ENCODE measurements at regions not wholly inside any gene's neighbourhood (a gene's known extent, or its start where the extent isn't known, plus 50 kb on each side); places are given as distances from the start of the nearest gene placed in this dataset.
"Not testable (repeated sequence)": the region's sequence is repeated elsewhere in the genome, so short reads cannot be mapped to it uniquely, and the experiment has no call there.

DNA sequence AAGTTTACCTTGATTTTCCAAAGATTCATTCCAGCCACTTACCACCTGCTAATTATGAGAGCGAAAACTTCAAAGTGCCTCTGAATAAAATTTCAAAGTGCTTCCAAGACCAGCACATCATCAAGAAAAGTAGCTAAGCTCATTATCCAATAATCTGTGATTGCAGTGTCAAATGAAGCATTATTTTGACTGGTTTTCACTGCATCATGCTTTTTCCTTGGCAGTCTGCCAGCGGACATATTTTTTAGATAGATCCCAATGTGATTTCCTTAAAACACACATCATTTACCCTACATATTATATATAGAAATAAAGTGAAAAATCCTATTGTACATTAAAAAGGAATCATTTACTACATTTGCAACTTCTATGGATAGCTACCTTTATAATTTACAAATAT is 508.6 kb upstream of the FAM174A start:
- Mint-ChIP-seq H3K4me3 (no peak overlapping the region), H3K27ac (no peak overlapping the region), H3K27me3 (ENCODE audit: insufficient read depth) (no peaks in the 10 kb centered on the region), H3K4me1 (no peaks in the 10 kb centered on the region), H3K9me3 (no peaks in the 10 kb centered on the region), H3K36me3 (ENCODE audit: low read depth) (no peaks in the 10 kb centered on the region)
- H3K4me3 ChIP-seq (ENCODE audit: low read length), result no peak overlapping the region
- TF ChIP-seq, protein P1, sequence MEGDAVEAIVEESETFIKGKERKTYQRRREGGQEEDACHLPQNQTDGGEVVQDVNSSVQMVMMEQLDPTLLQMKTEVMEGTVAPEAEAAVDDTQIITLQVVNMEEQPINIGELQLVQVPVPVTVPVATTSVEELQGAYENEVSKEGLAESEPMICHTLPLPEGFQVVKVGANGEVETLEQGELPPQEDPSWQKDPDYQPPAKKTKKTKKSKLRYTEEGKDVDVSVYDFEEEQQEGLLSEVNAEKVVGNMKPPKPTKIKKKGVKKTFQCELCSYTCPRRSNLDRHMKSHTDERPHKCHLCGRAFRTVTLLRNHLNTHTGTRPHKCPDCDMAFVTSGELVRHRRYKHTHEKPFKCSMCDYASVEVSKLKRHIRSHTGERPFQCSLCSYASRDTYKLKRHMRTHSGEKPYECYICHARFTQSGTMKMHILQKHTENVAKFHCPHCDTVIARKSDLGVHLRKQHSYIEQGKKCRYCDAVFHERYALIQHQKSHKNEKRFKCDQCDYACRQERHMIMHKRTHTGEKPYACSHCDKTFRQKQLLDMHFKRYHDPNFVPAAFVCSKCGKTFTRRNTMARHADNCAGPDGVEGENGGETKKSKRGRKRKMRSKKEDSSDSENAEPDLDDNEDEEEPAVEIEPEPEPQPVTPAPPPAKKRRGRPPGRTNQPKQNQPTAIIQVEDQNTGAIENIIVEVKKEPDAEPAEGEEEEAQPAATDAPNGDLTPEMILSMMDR (conservative IDR thresholded peaks at IDR 0.05), result no peak
- no peak for DNase-seq
- no peaks in the 10 kb centered on the region for H3K36me3 ChIP-seq (ENCODE audit: control insufficient read depth, insufficient read depth, low read length)
- H3K27me3 ChIP-seq (ENCODE audit: control insufficient read depth, insufficient read depth, low read length, poor library complexity, severe bottlenecking), result no peaks in the 10 kb centered on the region
- no peak overlapping the region for H3K9ac ChIP-seq (ENCODE audit: extremely low read depth, low read length, poor library complexity, severe bottlenecking)
- no peaks in the 10 kb centered on the region for H3K4me1 ChIP-seq (ENCODE audit: control insufficient read depth, insufficient read depth, low read length)
- WGBS, 2 experiments (ENCODE audit: insufficient coverage in 1 of 2, insufficient read length in 1 of 2), result 87% methylated on average over 2 of the region's 2 CpGs; no CpG with 5 or more reads in 1 of the 2 experiments
- no peaks in the 10 kb centered on the region for H3K9me3 ChIP-seq (ENCODE audit: control insufficient read depth, low read length)
- no peak overlapping the region for H3K27ac ChIP-seq (ENCODE audit: low read depth, low read length)

DNA sequence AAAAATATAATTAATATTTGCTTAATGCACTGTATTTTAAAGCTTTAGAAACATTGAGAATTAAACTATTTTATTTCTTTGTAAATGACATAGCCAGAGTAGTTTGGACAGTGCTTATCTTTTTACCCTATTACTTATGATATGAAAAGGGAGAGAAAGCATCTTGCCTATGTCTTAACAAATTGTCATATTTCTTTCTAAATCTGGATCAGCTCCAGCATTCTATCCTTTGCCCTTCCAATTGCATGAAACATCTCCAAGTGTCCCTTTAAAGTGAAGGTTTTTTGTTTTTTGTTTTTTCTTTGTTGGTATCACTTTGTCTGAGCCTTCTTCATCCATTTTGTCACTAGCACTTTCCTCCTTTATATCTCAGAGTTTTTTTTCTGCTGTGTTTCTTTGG is 511.6 kb upstream of the FAM174A start:
- Mint-ChIP-seq H3K27ac (no peak overlapping the region), H3K27me3 (ENCODE audit: insufficient read depth) (no peaks in the 10 kb centered on the region), H3K4me3 (no peak overlapping the region), H3K9me3 (no peaks in the 10 kb centered on the region), H3K4me1 (no peaks in the 10 kb centered on the region), H3K36me3 (ENCODE audit: low read depth) (no peaks in the 10 kb centered on the region)
- H3K36me3 ChIP-seq (ENCODE audit: control insufficient read depth, insufficient read depth, low read length), result no peaks in the 10 kb centered on the region
- no peak overlapping the region for H3K4me3 ChIP-seq (ENCODE audit: low read length)
- H3K27me3 ChIP-seq (ENCODE audit: control insufficient read depth, insufficient read depth, low read length, poor library complexity, severe bottlenecking), result no peaks in the 10 kb centered on the region
- no peak overlapping the region for H3K9ac ChIP-seq (ENCODE audit: extremely low read depth, low read length, poor library complexity, severe bottlenecking)
- DNase-seq, result no peak
- TF ChIP-seq, protein P1 (conservative IDR thresholded peaks at IDR 0.05), result no peak
- no peaks in the 10 kb centered on the region for H3K4me1 ChIP-seq (ENCODE audit: control insufficient read depth, insufficient read depth, low read length)
- no peaks in the 10 kb centered on the region for H3K9me3 ChIP-seq (ENCODE audit: control insufficient read depth, low read length)
- no peak overlapping the region for H3K27ac ChIP-seq (ENCODE audit: low read depth, low read length)

DNA sequence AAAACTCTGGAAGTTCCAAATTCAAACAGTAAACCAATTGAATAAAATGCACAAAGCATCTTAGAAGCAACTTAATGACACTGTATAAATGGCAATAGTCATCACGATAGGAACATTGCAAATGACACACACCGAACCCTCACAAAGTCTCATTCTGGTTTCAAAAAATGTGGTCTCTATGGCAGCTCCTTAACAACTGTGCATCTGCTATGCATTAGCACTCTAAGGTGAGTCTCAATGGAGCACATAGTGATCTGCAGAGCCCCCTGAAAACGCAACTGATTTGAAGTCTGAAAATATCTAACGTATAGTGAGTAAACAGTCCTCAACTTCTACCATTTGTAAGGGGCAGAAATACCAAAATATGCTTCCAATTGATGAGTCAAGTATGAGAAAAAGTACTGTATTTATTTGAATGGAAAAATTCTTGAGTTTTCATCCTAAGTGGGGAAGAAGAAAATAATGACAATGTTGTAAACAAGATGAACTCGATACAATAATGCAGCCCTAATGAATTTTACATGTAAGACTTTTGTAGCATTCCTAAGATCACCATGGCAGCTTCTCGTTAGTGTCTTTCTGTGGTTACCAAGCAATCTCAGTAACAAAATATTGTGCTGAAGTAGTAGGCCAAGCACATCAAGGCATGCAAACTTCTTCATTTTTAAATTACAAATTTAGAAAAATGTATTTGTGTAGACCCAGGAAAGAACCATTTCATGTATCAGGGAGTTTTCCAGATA is 517.5 kb upstream of the FAM174A start:
- Histone ChIP-seq H3K4me3 (ENCODE audit: low read length) (no peak overlapping the region), H3K9me3 (ENCODE audit: control insufficient read depth, low read length) (no peaks in the 10 kb centered on the region), H3K27me3 (ENCODE audit: control insufficient read depth, insufficient read depth, low read length, poor library complexity, severe bottlenecking) (no peaks in the 10 kb centered on the region), H3K36me3 (ENCODE audit: control insufficient read depth, insufficient read depth, low read length) (no peaks in the 10 kb centered on the region), H3K4me1 (ENCODE audit: control insufficient read depth, insufficient read depth, low read length) (no peaks in the 10 kb centered on the region), H3K27ac (ENCODE audit: low read depth, low read length) (peak overlapping the region; percentile 42), H3K9ac (ENCODE audit: extremely low read depth, low read length, poor library complexity, severe bottlenecking) (no peak overlapping the region)
- Mint-ChIP-seq H3K27ac (no peak overlapping the region), H3K36me3 (ENCODE audit: low read depth) (no peaks in the 10 kb centered on the region), H3K4me3 (no peak overlapping the region), H3K9me3 (no peaks in the 10 kb centered on the region), H3K27me3 (ENCODE audit: insufficient read depth) (no peaks in the 10 kb centered on the region), H3K4me1 (no peaks in the 10 kb centered on the region)
- 86 to 90% methylated on average over 2 to 6 of the region's 6 CpGs for WGBS, 2 experiments (ENCODE audit: insufficient coverage in 1 of 2, insufficient read length in 1 of 2)
- no peak for DNase-seq
- TF ChIP-seq, protein P1 (conservative IDR thresholded peaks at IDR 0.05), result no peak

GRCh38 chr5:100013305-100013704 is 521.9 kb upstream of the FAM174A start:
- not testable (repeated sequence) for H3K9ac ChIP-seq (ENCODE audit: extremely low read depth, low read length, poor library complexity, severe bottlenecking); H3K36me3 Mint-ChIP-seq (ENCODE audit: low read depth); DNase-seq; H3K9me3 ChIP-seq (ENCODE audit: control insufficient read depth, low read length); H3K4me1 ChIP-seq (ENCODE audit: control insufficient read depth, insufficient read depth, low read length); H3K27ac ChIP-seq (ENCODE audit: low read depth, low read length); H3K4me1 Mint-ChIP-seq; H3K27ac Mint-ChIP-seq; H3K4me3 ChIP-seq (ENCODE audit: low read length); H3K36me3 ChIP-seq (ENCODE audit: control insufficient read depth, insufficient read depth, low read length); H3K27me3 ChIP-seq (ENCODE audit: control insufficient read depth, insufficient read depth, low read length, poor library complexity, severe bottlenecking); H3K4me3 Mint-ChIP-seq; H3K9me3 Mint-ChIP-seq; H3K27me3 Mint-ChIP-seq (ENCODE audit: insufficient read depth)
- 90% methylated on average over 2 of the region's 4 CpGs; no CpG with 5 or more reads in 1 of the 2 experiments for WGBS, 2 experiments (ENCODE audit: insufficient coverage in 1 of 2, insufficient read length in 1 of 2)

GRCh38 chr5:100011160-100011559 is 524.0 kb upstream of the FAM174A start:
- not testable (repeated sequence) for H3K27ac ChIP-seq (ENCODE audit: low read depth, low read length); H3K9me3 Mint-ChIP-seq; H3K9ac ChIP-seq (ENCODE audit: extremely low read depth, low read length, poor library complexity, severe bottlenecking); H3K27ac Mint-ChIP-seq; H3K4me1 ChIP-seq (ENCODE audit: control insufficient read depth, insufficient read depth, low read length); H3K4me1 Mint-ChIP-seq; H3K9me3 ChIP-seq (ENCODE audit: control insufficient read depth, low read length); H3K27me3 Mint-ChIP-seq (ENCODE audit: insufficient read depth); H3K36me3 Mint-ChIP-seq (ENCODE audit: low read depth); H3K36me3 ChIP-seq (ENCODE audit: control insufficient read depth, insufficient read depth, low read length); H3K4me3 Mint-ChIP-seq; H3K27me3 ChIP-seq (ENCODE audit: control insufficient read depth, insufficient read depth, low read length, poor library complexity, severe bottlenecking); DNase-seq; H3K4me3 ChIP-seq (ENCODE audit: low read length)
- WGBS, 2 experiments (ENCODE audit: insufficient coverage in 1 of 2, insufficient read length in 1 of 2), result 83 to 95% methylated on average over 3 to 10 of the region's 10 CpGs

Data from endodermal cell (in vitro differentiated cells).